Hematopoietic multipotent progenitor cell treated with erythropoietin and hydrocortisone succinate and interleukin-3 and kit ligand, for 4 days (in vitro differentiated cells): ENCODE measurements at regions not wholly inside any gene's neighbourhood (a gene's known extent, or its start where the extent isn't known, plus 50 kb on each side); places are given as distances from the start of the nearest gene placed in this dataset.

Source experiments
- DNase-seq: peaks from one replicate; pipeline ENCODE4 v3.0.0-alpha.2; 2015

DNA sequence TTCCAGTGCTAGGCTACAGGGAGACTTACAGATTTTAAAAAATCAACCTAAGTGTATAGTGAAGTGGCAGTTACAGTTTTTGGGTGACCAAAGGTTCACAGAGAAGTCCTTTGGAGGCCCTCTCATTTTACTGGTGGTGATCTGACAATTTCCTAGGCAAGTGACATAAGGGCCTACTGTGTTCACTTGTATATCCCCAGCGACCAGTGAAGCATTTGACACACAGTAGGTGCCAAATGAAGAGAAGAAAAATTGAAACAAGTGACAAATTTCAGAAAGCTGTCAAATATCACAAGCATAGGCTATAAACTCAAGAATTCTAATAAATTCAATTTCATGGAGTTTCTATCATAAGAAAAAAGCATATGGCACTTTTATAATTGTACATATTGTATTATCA lies 89.5 kb downstream of the RPL22L1 start:
- no peak for DNase-seq

DNA sequence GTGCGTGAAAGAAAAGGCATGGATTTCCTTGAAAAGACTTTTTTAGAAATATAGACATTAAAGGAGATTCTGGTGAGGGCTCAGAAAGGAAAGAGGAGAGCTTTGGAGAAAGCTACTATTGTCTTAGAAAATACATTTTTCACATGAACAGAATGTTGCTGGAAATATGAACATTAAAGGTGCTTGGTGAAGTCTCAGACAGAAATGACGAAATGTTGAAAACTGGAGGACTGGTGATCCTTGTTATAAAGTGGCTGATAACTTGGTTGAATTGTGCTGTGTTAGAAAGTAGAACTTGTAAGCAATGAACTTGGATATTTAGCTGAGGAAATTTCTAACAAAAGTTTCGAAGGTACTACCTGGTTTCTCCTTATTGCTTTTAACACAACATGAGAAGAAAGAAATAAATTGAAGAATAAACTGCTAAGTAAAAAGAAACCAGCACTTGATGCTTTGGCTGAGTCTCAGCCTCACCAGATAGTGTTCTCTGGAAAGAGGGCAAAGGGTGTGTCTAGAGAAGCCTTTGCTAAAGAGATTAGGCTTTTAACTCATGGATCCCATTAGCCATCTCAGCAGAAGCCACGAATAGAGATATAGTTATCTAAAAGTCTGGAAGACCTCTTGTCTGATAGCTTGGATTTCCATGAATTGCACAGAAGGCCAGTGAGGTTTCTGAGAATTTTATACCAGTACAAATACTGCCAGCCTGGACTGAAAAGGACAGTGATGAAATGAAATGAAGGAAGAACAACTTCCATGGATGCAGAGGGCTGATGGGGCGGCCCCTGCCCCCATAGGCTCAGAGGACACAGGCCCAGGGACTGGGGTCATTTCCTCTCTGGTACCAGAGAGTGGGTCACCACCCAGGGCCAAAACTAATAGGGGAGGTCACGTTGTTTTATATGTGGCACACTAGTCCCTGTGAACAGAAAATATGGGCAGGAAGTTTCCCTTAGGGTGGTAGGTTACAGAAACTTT lies 91.5 kb downstream of the RPL22L1 start:
- peak; percentile 85 for DNase-seq

DNA sequence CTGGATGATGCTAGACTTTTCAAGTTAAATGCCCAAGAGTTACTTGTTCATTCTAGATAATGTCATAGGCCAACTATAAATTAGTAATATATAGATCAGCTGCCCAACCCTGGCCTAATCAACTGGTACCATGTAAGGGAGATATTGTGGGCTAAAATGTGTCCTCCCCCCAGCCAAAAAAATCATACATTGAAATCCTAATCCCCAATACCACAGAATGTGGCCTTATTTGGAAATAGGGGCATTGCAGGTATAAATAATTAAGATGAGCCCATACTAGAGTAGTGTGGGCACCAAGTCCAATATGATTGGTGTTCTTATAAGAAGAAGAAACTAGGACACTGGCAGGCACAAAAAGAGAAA lies 92.5 kb downstream of the RPL22L1 start:
- DNase-seq = no peak

DNA sequence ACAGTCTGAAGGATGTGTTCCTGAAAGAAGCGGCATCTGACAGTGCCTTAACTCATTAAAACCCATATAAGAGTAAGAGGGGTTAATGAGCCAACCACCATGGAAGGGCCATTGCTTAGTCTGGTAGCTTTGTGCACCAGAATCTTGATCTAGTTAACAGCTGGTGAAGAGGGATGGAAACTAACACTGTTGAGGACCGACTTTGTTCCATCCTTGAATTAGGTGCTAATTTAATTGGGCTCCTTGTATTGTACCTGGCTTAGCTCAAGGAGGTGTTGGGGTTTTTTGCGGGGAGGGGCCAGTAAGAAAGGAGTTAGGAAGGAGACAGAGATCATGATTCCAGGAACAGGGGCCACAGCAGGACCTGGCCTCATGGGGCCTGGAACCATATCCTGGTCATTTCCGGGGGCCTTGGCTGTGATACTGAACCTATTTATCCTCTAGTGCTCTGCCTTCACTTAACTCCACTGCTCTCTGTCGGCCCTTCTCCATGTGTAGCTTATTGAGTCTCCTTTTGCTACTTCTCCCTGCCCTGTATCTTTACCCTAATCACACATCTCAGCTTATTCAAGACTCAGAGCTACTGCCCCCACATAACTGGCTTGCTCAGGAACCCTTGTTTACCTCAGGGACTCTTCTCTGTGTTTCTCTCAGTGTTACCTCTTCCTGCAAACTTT lies 93.0 kb downstream of the RPL22L1 start:
- DNase-seq = no peak

DNA sequence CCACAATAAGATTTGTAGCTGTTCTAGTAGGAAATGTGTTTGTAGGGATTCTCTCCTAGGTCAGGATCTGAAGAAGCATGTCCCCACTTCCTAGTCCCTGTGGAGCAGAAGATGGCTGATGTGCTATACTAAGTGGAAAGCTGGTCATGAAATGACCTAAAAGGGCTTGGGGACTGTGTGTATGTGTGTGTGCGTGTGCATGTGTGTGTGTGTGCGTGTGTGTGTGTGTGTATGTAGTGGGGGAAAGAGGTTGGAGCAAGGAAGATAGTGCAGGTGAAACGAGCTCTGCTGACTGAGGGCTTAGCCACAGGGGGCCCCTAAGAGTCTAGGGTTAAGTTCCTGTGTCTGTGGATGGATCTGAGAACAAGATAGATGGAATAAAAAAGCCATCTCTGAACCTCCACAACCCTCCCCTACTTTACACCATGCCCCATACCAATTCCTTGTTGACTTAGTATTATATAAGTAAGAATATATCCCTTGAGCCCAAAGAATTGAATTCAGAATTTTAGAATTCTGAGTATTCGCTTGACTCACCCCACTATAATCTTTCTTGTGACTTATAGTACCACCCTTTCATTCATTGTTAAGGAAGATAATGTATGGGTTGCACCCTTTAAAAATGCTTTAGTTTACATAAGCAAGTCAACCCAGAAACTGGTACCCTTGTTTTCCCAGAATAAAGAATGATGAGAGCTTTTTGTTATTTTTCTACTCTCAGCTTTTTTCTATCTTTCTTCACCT lies 96.1 kb downstream of the RPL22L1 start:
- DNase-seq = no peak

DNA sequence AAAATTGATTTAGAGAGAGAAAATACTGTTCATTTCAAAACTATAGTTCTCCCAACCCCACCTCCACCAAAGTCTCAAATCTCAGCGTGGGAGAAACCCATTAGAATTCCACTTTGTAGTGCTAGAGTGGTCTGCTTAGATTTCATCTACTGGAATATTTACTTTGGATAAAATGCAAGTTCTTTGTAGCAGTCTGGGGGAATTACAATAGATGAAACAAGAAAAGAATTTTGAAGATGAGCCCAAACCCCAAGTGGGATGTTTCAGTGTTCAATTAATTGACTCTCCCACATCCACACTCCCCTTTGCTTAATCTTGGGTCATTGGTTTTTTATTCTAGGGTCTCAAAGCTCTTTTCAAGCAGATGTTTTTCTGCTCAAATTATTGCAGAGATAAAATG lies 97.8 kb downstream of the RPL22L1 start:
- no peak for DNase-seq

DNA sequence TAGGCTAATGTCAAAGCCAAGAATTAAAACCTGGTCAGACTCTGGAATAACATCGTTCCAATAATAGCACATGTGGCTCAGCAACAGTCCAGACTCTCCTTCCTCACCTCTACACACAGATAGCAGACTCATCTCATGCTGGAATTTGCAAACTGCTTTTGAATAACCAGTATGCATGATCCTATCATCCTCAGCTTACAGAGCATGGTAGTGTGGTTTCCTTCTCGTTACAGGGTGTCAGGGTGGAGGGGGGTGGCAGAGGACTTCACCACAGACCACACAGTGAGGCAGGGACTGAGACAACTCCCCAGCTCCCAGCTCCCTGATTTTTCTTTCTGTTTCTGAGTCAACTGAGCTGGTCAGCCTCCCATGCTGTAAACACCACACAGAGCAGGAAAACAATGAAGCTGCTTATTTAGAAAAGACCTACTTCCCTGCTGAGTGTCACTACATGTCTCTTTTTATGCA lies 101.6 kb downstream of the RPL22L1 start:
- DNase-seq = peak; percentile 76

DNA sequence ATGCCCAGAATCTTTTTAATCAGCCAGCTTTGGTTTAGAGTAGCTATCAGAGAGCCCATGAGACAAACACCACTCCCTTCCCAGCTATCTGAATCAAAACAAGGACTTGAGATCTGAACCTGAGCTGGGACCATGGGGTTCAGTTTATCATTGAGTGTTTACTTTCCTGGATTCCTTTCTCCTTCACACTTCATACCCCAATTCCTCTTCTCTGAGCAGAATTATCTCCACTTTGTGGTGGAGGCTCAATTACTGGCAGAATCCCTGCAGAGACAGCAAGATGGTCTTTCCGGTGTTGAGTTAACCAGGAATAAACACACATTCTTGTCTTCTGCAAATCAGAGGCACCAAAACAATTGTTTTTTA lies 102.4 kb downstream of the RPL22L1 start:
- no peak for DNase-seq

DNA sequence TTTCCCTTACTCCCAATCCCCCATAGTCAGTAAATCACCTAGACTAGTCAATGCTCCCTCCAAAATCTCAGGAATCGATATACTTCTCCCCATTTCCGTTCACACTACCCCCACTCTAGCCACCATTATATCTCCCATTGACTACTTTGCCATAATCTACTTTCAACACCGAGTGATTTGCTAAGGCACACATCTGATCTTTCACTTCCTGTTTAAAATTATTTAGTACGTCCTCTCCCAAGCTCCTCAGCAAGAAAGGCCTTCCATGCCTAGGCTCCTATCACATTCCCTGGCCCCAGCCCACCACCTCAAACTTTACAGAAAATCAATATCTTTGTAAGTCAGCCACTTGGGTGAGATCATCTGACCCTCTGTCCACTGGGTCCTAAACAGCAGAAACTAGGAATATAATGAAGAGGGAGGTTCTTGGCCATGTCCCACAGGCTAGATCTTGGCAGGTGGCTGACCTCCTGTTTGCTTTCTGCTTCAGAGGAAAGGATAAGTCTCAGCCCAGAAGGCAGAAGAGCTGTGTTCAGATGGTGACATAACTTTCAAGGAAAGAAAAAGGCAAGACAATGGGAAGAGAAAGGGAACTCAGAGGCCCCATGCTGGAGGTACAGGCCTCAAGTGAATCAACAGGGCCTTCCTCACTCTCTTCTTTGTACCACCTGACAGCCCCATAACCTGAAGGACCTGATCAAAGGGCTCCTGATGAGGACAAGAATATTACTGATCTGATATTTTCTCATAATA lies 103.0 kb downstream of the RPL22L1 start:
- DNase-seq = no peak

DNA sequence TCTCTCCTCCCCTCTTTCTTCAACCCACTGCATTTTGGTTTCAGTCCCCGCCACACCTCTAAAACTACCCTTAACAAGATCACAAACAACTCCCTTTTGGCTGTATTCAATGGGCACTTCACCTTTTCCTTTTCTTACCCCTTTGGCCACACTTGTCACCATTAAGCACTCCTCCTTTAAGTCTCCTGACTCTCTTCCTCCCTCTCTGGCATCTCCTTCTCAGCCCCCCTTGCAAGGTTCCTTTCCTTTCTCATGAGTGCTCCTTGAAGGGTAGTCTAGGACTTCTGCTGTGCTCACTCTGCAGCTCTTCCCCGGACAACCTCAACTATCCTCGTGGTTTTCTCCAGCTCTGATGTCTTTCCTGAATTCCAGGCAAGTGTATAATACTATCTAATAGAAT lies 103.7 kb downstream of the RPL22L1 start:
- no peak for DNase-seq

DNA sequence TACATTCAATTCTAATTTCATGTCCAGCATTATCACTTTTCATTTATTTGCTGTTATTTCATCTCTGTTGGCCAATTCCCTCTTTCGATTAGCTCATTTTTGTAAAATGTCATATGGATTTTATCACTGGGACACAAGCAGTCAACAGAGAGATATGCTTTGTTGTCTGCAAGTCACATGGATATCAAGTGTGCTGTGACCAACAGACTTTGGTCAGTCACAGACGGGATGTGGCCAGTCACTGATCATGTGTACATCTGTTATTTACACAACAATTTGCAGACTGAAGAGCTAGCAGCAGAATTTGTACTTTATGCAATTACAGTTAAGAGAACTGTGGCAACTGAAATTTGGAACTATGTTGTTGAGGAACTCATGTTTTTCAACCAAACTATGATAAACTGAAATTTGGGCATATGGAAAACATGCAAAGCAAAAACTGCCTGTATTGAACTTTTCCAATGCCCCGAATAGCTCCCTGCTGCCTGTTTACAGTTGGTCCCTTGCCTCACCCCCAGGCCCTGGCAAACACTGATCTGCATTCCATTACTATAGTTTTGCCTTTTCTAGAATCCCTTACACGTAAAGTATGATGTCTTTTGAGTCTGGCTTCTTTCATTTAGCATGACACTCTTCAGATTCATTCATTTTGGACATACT lies 104.4 kb downstream of the RPL22L1 start:
- DNase-seq = peak; percentile 45

DNA sequence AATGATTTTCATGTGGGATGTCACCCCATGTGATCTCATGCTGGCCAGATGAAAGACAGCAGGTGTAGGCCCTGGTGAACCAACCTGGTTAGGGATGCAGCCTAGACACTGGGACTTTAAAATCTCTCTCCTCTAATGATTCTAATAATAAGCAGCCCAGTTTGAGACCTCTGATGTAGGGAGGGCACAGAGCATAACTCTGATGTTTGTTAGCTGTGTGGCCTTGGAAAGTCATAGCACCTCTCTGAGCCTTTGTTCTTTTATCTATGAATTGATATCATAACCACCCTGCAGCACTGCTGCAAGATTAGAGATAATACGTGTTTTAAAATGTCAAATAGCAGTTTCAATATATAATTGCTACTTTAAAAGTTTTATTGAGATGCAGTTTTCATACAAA lies 106.0 kb downstream of the RPL22L1 start:
- DNase-seq = no peak

DNA sequence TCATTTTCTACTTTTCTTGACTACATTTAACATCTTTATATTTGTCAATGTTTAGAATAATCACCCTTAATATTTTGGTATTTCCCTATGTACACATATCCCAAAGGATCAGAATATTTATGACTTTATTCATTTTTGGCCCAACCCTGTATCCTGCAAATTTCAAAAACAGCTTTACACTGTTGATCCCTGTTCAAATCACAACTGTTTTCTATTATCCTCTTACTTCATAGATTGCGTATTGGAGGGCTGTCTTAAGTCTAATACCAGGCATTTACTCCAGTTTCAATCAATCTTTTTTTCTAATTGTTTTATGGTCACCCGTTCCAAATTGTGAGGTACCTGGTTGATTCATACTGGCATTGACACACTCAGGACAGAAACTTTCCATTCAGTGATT lies 107.9 kb downstream of the RPL22L1 start:
- DNase-seq = no peak

DNA sequence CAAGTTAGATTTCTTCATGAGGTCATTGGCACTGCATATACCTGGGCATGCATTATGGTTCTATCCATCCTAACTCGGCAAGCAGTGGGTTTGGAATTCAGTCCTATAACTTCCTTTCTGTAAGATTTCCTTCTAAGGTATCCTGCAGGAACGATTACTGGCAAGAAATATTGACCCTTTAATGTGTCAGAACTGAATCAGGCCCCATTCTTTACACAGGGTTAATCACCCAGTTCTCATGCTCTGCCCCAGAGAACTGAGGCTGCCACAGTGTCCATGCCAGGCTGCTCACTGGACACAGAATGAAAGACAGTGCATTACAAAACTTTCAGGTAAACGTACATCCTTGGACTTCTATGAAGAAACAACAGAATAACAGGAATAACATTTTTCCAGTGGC lies 108.9 kb downstream of the RPL22L1 start:
- no peak for DNase-seq

DNA sequence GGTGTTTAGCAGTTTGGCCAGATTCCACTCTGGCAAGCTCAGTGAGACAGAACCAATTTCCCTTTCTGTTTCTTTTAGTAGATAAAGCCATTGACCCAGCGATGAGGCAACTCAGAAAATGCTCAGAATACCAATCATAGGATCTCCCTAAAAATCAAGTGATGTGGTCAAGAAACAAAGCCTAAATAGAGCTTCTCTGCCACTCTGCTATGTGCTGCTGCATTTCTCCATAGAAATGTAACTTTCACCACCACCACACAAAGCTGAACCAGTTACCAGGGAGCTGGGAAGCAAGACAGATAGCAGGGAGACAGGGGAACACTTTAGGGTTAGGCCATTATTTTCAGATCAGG lies 109.8 kb downstream of the RPL22L1 start:
- no peak for DNase-seq

DNA sequence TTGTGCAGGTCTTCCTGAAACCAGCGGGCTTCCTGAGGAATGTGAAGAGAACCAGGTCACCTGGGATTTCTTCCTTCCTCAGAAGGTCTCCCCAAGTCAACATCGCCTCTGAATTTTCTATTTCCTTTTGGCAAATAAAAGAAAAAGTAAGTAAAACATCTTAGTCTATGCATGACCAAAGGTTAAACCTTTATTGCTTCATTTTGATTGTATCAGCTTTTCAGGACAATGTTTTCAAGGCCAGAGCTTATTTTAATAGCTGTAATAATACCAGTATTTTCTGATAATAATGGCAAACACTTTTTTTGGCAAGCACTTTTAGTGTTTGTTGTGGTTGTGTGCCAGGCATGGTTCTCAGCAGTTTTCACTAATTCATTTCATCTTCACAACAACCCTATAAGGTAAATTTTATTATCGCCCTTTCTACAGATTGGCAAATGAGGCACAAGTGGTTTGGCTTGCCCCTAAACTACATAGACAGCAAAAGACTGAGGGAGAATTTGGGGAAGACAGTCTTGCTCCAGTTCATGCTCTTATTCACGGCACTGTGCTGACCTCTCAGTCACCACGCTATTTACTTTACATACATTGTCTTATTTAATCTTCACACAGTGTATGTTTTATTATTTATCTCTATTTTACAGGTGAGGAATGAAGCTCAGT lies 110.4 kb downstream of the RPL22L1 start:
- no peak for DNase-seq

DNA sequence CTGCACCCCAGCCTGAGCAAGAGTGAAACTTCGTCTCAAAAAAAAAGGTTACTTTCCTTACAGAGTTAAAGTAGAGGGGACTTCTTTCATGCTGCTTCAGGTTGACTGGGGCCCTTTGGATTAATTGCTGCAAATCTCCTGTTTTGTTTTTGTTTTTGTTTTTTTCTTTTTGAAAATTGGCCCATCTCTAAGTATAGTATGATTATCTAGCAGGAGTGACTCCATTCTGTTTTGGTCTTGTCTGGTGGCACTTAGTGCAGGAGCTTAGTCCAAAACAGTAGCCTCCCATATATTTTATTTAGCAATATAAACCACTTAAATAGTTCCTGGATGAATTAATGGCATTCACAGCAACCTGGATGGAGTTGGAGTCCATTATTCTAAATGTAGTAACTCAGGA lies 113.0 kb downstream of the RPL22L1 start:
- no peak for DNase-seq

DNA sequence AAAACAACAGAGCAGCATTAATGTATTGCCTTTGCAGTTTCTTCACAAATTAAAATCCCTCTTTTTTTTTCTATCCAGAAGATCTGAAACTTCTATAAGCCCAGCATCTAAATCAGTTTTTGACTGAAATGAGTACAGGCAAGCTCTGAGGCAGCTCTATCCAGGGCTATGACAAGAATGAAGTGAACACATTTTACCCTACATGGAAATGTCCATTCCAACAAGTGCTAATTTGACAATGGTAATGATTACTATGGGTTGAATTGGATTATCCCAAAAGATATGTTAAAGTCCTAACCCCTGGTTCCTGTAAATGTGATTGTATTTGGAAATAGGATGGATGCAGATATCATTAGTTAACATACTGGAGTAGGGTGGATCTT lies 115.7 kb downstream of the RPL22L1 start:
- DNase-seq = no peak

DNA sequence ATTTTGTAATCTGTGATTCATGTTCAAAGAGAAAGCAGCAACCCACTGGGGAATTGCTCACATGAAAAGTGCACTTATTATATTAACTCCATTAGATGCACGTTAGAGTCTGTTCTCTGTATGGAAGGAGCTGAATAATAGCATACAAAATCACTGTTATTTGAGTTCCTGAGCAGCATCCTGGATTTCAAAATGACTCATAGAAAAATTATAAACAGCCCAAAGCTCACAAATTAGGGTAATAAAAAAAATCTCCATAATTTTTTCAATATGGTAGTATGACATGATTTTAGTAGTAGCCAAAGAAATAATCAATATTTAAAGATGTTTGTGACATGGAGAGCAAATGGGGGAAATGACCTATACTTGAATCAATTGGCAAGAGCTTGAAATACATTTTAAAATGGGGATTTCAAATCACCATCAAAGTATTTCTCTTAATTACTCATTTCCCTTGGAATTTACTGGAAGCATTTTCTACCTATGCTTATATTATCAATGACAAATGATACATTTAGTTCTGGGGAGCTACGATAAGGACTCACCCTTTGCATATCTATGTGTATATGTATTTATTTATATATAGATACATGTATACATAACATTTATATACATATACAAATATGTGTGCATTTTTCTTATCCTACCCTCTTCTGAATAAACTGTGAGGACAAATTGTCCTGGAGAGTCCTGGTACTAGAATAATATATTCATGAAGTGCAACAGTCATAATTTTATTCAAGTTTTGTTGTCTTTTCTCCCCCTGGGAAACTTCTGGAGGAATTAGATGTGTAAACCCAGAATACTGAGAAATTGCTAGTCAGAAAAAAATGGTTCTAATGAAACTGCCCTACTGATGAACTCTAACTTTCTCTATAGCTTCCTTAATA lies 116.3 kb downstream of the RPL22L1 start:
- DNase-seq = no peak

DNA sequence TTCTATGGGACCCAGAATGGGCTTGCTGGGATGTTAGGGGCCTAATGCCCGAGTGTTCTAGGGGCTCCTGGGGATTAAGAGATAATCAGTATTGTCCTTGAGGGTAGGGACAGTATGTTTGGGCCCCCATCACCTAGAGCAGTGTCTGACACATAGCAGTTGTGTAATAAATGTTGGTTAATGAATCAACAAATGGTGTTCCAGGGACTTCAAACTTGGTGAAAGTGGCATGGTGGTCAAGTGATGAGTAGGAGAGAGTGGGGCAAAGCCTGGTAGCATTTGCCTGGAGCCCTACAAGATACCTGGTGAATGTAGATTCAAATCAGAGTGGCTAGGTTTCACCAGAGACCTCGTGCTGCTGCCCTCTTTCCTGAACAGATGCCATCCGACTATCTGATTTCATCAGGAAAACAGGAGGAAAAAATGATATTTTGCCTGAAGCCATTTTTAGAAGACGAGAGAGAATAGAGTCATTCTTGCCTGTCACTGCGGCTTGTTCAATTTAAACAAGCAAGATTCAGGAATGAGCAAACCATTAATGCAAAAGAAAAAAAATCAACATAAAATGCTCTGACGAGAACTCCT lies 117.3 kb downstream of the RPL22L1 start:
- DNase-seq = no peak
